H1 (cell line): ENCODE measurements at regions not wholly inside any gene's neighbourhood (a gene's known extent, or its start where the extent isn't known, plus 50 kb on each side); places are given as distances from the start of the nearest gene placed in this dataset.

Experiments used
- ATF2 ChIP-seq: IDR thresholded peaks from 2 replicates; pipeline ENCODE4 v1.6.1; 2012; ENCODE audit warnings: low read length, inconsistent platforms
- CEBPB ChIP-seq: IDR thresholded peaks from 2 replicates; pipeline ENCODE4 v1.6.1; 2012; ENCODE audit warnings: low read depth, low read length
- CHD1 ChIP-seq: IDR thresholded peaks from 2 replicates; pipeline ENCODE4 v1.6.1; 2012; ENCODE audit warnings: low read depth, low read length, improper control_type of control experiment
- CTCF ChIP-seq, 3 experiments: IDR thresholded peaks; 1 replicate in 2 of 3; 2 replicates in 1 of 3; pipeline versions ENCODE4 v1.5.1 to v1.6.1; 2011; ENCODE audit warnings: low read length in 3 of 3, mild to moderate bottlenecking in 3 of 3, inconsistent platforms in 2 of 3, low read depth in 1 of 3, moderate library complexity in 1 of 3; ENCODE audit not compliant: insufficient read depth in 1 of 3; ENCODE audit errors: control extremely low read depth in 1 of 3
- E2F6 ChIP-seq: IDR thresholded peaks from 2 replicates; pipeline ENCODE4 v1.6.1; 2012; ENCODE audit warnings: inconsistent platforms
- EP300 ChIP-seq, 2 experiments: IDR thresholded peaks; 1 replicate in 1 of 2; 2 replicates in 1 of 2; pipeline ENCODE4 v1.6.1; 2011 to 2012; ENCODE audit warnings: low read depth in 2 of 2, low read length in 2 of 2, mild to moderate bottlenecking in 2 of 2, borderline replicate concordance in 1 of 2, inconsistent platforms in 1 of 2, moderate library complexity in 1 of 2
- KDM5A ChIP-seq: fragments of 200-600 bp; IDR thresholded peaks from 2 replicates; pipeline ENCODE4 v1.7.1; 2012; ENCODE audit warnings: mild to moderate bottlenecking, low read length, inconsistent platforms, mixed read lengths
- NRF1 ChIP-seq: IDR thresholded peaks from 2 replicates; pipeline ENCODE4 v1.6.1; 2011; ENCODE audit warnings: mild to moderate bottlenecking, low read depth, low read length, improper control_type of control experiment
- POU5F1 ChIP-seq: IDR thresholded peaks from 2 replicates; pipeline ENCODE4 v1.6.1; 2011; ENCODE audit warnings: low read depth, mild to moderate bottlenecking, low read length, moderate library complexity
- SAP30 ChIP-seq: fragments of 300-600 bp; sonication (generic); IDR thresholded peaks from 2 replicates; pipeline ENCODE4 v1.7.1; 2012; ENCODE audit warnings: low read length, moderate library complexity, mild to moderate bottlenecking, inconsistent platforms; ENCODE audit not compliant: insufficient read depth, insufficient replicate concordance
- SIRT6 ChIP-seq: IDR thresholded peaks from one replicate; pipeline ENCODE4 v1.7.1; 2012; ENCODE audit warnings: low read length, inconsistent platforms
- TAF7 ChIP-seq: optimal IDR thresholded peaks from 2 replicates; pipeline ENCODE3; 2011; ENCODE audit warnings: low read depth, mild to moderate bottlenecking, inconsistent platforms, low read length, moderate library complexity, borderline replicate concordance
- TBP ChIP-seq: IDR thresholded peaks from 2 replicates; pipeline ENCODE4 v1.6.1; 2011; ENCODE audit warnings: low read depth, low read length, improper control_type of control experiment
- TEAD4 ChIP-seq: IDR thresholded peaks from 2 replicates; pipeline ENCODE4 v1.6.1; 2012; ENCODE audit warnings: low read depth, low read length, inconsistent platforms, mixed read lengths
- USF2 ChIP-seq: IDR thresholded peaks from 2 replicates; pipeline ENCODE4 v1.6.1; 2011; ENCODE audit warnings: low read length, improper control_type of control experiment
- YY1 ChIP-seq: IDR thresholded peaks from 2 replicates; pipeline ENCODE4 v1.6.1; 2011; ENCODE audit warnings: low read depth, mild to moderate bottlenecking, low read length

GRCh38 chr7:49418963-49419362 lies 354.5 kb upstream of the VWC2 start (continued):
- TF ChIP-seq SIRT6 (no peak), TBP (no peak), E2F6 (no peak), CTCF (IDR thresholded peaks at IDR 0.05; ENCODE audit: control extremely low read depth in 1 of 3, insufficient read depth in 1 of 3, low read depth in 1 of 3, low read length in 3 of 3) (no peak), TAF7 (no peak), ATF2 (no peak), YY1 (no peak), USF2 (no peak), SAP30 (no peak), CEBPB (no peak), TEAD4 (no peak), KDM5A (no peak), EP300 (IDR thresholded peaks at IDR 0.05; ENCODE audit: borderline replicate concordance in 1 of 2, low read depth in 2 of 2, low read length in 2 of 2) (no peak), CHD1 (no peak), NRF1 (no peak), POU5F1 (no peak)
